HG03442 (cell line): ENCODE measurements at regions not wholly inside any gene's neighbourhood (a gene's known extent, or its start where the extent isn't known, plus 50 kb on each side); places are given as distances from the start of the nearest gene placed in this dataset.

Experiments
- ATAC-seq: cut with Tn5 transposase; IDR thresholded peaks from one replicate; pipeline ENCODE4 v1.9.1; 2021; ENCODE audit warnings: mild to moderate bottlenecking, moderate library complexity; ENCODE audit not compliant: unreplicated experiment

GRCh38 chr1:221335161-221336101 lies 406.5 kb downstream of the DUSP10 start:
- no peak for ATAC-seq

GRCh38 chr1:221336126-221336525 lies 405.8 kb downstream of the DUSP10 start:
- ATAC-seq, result no peak

- ATAC-seq, result no peak
These were observed 404.8 kb downstream of the DUSP10 start for GRCh38 chr1:221337106-221337505.

DNA sequence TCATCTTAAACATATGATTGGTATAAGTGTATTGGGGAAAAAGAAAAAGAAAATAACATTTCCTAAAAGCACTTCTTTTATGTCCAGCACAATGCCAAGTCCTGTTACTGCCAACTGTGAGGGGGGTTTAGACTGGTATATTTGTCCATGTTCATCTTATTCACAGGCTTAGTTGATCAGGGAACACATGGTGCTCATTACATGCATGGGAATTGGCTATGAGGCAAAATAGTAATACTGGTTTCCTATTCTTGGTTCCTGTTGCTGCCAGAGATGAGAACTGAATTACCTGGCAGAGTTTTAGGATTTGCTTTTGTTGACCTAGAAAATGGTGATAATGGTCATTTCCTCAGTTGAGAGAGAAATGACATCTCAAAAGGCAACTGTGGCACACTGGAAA lies 398.8 kb downstream of the DUSP10 start:
- ATAC-seq, result no peak

GRCh38 chr1:221343607-221344006 lies 398.3 kb downstream of the DUSP10 start:
- no peak for ATAC-seq

DNA sequence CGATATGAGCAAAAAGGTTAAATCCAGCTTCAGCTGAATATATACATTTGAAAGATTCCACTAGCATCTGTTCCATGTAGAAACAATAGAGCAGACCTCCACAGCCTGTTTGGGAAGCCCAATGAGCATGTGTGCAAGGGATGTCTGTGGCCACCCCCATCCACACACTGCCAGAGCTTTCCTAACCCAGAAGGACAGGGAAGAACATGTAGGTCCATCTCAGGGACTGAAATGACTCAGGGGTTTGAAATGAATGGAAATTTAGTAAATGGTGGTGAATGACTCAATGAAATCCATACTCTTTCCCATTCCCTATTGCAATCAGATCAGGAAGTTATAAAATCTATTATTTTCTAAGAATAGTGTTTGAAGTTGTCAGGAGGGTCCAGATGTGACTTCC lies 397.2 kb downstream of the DUSP10 start:
- ATAC-seq, result no peak

DNA sequence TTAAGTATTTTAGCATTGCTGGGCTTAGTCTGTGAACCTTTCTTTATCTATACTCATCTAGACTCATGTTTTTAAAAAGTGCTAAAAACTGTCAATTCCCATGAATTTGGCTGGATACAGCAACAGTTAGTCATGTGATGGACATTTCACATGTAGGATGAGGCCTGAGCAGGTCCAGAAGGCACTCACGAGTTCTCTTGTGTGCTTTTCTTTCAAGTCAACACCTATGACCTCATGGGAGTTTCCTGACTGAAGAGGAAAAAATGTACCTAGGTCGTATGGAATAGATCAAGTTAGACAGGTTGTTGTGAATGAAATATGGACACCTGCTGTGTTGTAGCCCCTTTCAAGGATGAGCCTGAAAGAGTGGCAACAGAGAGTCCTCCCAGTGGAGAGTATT lies 394.2 kb downstream of the DUSP10 start:
- no peak for ATAC-seq

GRCh38 chr1:221350091-221350490 lies 391.8 kb downstream of the DUSP10 start:
- no peak for ATAC-seq

DNA sequence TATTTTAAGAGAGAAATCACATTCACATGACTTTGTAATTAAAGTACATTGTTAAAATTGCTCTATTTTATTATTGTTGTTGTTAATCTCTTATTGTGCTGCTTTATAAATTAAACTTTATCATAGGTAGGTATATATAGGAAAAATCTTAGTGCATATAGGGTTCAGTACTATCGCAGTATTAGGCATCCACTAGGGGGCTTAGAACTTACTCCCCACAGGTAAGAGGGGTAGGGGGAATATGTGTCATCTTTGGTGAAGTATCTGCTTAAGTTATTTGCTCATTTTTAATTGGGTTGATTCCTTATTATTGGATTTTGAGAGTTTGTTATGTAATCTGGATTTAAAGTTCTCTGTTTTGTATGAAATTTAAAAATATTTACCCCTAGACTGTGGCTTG lies 385.2 kb downstream of the DUSP10 start:
- ATAC-seq, result no peak

DNA sequence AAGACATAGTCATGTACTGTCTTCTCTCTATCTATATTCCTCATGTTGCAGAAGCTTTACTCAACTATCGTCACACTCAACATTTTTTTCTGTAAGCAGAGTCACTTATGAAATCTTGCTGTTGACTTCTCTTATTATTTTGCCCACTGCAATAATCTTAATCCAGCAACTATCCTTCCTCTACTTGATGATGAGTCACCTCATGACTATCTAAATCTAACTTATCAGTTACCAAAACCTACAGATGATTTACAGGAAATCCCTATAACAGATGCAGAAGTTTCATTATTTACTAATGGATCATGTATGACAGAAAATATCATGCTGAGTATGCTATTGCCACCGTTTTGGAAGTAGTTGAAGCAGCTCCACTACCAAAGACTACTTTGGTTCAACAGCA lies 378.9 kb downstream of the DUSP10 start:
- ATAC-seq, result no peak

- ATAC-seq, result no peak
These were observed 375.3 kb downstream of the DUSP10 start for GRCh38 chr1:221366495-221367110.

DNA sequence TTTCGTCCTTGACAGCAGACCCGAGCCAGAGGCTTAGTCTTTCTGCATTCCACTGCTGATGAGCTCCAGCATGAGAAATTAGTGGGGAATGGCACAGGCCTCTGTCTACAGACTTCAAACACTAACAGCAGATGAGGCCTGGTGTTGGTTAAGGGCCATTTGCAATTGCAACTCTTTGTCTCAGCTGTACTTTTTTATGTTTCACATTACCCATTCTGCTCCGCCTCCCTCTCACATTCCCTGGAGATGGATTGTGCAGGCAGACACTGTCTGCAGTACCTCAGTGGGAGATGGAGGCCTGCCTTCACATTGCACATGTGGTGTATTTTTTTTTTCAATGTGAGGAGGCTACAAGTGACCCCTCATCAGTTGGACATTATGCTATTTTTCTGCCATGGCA lies 370.2 kb downstream of the DUSP10 start:
- ATAC-seq, result no peak

DNA sequence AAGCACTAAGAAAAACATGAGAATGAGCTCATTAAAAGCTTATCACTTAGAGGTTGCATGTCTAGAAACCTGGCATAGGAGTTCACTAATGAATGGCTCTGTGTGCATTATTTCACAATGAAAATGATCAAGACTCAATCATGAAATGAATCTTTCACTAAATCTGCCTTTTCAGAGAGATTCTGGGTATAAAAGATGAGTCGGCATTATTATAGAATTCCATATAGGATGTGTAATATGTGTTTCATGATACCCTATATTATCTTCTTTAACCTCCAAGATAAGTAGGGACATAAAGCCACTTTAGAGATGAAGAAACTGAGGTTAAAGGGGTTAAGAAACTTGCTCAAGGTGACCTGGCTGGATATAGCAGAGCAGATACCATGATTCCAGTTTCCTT lies 368.1 kb downstream of the DUSP10 start:
- ATAC-seq, result no peak

- ATAC-seq, result no peak
These were observed 365.6 kb downstream of the DUSP10 start for GRCh38 chr1:221376286-221376685.

GRCh38 chr1:221381910-221382623 lies 359.8 kb downstream of the DUSP10 start:
- no peak for ATAC-seq

GRCh38 chr1:221392453-221392852 lies 349.4 kb downstream of the DUSP10 start:
- ATAC-seq, result no peak

- no peak for ATAC-seq
These were observed 347.8 kb downstream of the DUSP10 start for GRCh38 chr1:221394011-221394544.

GRCh38 chr1:221396526-221396925 lies 345.4 kb downstream of the DUSP10 start:
- ATAC-seq, result no peak

DNA sequence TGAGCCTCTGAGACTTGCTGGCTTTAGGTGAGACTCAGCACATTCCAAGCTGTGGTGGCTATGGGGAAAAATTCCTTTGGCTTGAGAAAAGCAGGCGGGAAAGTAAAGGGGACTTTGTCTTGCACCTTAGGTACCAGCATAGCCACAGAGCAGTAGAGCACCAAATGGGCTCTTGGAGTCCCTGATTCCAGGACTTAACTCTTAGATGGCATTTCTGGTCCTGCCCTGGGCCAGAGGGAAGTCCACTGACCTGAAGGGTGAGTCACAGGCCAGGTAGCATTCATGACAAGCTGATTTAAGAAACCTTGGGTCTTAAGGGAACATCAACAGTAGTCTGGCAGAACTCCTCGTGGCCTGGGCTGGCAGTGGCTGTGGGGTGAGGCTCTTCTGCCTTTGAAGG lies 344.7 kb downstream of the DUSP10 start:
- ATAC-seq, result no peak

DNA sequence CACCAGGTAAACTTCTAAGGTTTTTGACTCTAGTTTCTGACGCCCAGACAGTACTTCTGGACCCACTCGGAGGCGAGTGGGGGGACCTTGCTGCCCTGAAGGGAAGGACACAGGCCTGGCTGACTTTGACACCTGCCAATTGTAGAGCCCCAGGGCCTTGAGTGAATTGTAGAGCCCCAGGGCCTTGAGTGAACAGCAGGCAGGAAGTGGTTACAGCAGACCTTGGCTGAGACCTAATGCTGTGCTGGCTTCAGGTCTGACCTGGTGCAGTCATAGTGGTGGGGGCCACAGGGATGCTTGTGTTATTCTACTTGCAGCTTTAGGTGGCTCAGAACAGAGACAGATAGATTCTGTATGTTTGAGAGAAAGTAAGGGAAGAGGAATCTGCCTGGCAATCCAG lies 344.3 kb downstream of the DUSP10 start:
- ATAC-seq, result no peak

DNA sequence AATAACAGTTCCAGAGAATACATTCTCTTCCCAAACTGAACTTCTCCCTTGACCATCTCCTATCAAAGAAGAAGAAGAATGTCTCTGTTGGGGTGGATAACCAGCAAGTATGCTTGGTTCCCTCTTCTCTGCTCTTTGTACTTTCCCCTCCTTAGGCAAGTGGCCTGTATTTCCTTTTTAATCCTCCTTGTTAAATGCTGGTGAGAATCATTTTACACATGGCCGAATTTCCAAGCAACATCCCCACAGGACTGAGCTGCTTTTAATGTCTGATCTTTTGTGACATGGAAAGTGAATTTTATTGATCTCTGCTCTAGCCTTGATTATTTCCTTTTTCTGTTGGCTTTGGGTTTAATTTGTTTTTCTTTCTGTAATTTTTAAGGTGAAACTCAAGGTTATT lies 336.7 kb downstream of the DUSP10 start:
- ATAC-seq, result no peak
